GM23248 (cell line): ENCODE measurements at regions not wholly inside any gene's neighbourhood (a gene's known extent, or its start where the extent isn't known, plus 50 kb on each side); places are given as distances from the start of the nearest gene placed in this dataset.

ENCODE experiments used
- EZH2 ChIP-seq: fragments of 200-600 bp; sonication (generic); IDR thresholded peaks from 2 replicates; pipeline ENCODE4 v1.6.1; 2018; ENCODE audit warnings: antibody characterized with exemption, mild to moderate bottlenecking; ENCODE audit not compliant: insufficient read depth, poor library complexity, severe bottlenecking
- EZH2phosphoT487 ChIP-seq: fragments of 200-600 bp; sonication (generic); IDR thresholded peaks from 2 replicates; pipeline ENCODE4 v1.6.1; 2018; ENCODE audit warnings: antibody characterized with exemption, moderate library complexity, mild to moderate bottlenecking, low read depth; ENCODE audit not compliant: insufficient read depth

DNA sequence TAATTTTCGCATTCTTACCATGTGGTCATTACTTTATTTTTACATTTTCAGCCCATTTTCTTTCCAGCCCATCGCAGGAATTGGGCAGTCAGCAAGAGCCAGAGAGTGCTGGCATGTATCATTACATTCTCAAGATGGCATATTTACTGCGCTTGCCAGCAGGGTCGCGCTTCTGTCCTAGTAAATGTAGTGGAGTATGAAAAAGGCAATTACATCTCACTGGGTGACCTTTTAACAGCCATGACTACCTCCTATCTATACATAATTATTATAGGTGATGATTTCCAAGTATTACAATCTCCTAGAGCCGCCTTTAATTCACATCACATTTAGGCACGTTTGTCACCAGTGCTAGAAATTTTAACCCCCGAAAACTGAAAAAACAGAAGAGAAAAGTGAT, 433.7 kb upstream of the MGMT start:
- TF ChIP-seq EZH2 (no peak), EZH2phosphoT487 (no peak)
